ENCODE measurements at regions not wholly inside any gene's neighbourhood (a gene's known extent, or its start where the extent isn't known, plus 50 kb on each side); places are given as distances from the start of the nearest gene placed in this dataset.
A peak's percentile ranks its signal among the peaks of the same experiment; 100 is the strongest.

GRCh38 chr11:8800520-8801110 is 110.4 kb upstream of the AKIP1 start:
- no peak for DNase-seq

DNA sequence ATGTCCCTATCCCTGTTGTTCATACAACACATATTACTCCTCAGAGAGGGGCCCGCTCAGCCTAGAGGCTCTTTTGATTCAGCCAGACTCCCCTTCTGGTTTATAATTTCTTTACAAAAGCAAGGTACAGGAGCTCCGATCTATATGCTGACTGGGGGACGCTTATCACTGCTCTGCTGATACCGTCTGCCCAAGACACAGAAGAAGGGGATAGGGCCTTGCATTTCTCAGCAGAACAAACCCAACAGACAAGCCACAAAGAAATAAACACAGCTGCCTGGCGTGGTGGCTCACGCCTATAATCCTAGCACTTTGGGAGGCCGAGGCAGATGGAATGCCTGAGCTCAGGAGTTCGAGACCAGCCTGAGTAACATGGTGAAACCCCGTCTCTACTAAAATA is 109.9 kb upstream of the AKIP1 start:
- no peak for DNase-seq

DNA sequence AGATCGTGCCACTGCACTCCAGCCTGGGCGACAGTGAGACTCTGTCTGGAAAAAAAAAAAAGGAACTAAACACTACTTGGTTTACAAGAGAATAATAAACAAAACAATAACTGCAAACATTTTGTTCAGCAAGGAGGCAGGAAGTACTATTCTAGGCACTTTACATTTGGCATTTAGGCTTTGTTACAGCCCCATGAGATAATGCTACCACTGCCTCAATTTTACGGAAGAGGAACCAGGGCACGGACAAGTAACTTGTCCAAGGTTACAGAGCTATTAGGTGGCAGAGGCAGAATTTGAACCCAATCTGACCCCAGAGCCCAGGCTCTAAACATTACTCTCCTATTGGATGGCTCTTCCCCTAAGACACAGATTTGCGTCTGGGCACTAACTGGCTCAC is 108.7 kb upstream of the AKIP1 start:
- no peak for DNase-seq

DNA sequence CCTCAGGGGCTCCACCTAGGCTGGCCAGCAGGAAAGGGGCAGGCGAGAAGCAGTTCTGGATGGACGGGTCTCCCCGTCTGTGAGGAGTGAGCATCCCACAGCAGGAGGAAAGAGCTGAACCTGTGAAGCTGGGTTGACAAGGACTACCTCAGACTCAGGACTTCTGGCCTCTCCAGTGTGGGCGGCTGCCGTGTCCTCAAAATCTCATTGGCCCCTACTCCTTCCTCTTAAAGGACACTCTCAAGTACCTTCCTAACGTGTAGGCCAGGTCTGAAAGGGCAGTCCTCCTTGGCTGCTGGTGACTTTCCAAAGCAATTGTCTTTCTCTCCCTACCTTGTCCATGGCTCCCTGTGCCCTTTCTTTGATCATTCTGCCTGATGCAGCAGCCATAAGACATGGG is 107.0 kb upstream of the AKIP1 start:
- DNase-seq, result no peak

DNA sequence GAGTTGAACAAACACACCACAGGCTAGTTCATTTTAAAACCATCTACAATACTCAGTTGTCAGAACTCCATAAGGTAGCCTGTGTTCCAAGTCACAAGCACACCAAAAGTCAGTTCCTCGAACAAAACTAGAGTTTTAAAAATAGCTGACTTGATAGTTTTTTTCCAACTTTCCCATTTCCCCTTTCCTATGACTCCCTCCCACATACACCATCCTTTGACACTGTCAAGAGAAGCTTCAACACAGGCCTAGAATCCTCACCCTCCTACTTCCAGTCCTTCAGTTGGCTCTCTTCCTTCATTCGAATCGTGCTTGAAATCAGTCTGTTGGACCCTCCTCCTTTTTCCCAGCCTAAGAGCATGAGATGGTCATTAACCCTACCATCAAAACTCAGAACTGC is 105.7 kb upstream of the AKIP1 start:
- DNase-seq, result no peak

GRCh38 chr11:8806974-8807373 is 104.0 kb upstream of the AKIP1 start:
- DNase-seq, result no peak

DNA sequence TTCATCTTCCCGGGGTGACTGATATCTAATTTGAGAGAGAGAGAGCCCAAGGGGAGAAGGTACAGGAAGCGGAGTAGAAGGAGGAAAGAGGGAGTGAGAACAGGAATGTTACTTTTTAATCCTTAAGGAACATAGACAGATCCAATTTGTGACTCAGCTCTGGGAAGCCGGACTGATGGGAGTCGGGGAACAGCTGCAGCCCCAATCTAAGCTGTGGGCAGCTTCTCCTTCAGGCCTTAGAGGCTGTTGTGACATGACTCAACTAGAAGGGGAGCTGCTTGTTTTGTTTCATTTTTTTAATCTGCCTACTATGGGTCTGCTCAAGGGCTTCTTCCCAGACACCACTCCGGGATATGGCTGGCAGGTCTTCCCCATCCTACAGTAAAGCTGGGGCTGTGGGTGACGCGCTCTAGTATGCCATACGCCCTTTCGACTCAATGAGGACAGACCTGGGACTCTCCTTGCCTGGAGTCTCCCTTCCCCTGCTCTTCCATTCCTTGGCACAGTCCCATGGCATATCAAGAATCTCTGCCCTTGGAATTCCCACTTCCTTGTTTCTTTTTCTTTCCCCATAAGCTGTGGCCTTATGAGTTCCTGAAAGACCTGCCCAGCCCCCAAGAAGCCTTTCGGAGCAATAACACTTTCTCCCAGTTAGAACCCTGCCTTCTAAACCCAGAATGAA is 103.3 kb upstream of the AKIP1 start:
- DNase-seq, result no peak

DNA sequence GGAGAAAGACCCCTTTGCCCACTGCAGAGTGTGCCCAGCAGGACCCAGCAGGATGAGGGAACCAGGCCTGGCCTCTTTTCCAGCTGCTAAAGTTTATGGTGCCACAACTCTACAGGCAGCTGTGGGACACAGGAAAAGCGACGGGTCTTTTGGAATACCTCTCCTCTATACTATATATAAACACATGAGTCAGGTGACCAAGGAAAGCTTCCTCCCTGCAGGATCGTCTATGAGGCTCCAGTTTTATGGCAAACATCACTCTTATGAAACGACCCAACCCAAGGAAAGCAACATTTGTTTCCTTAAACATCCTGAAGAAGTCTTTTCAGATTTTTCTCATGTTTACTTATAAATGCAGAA is 102.8 kb upstream of the AKIP1 start:
- DNase-seq, result no peak

DNA sequence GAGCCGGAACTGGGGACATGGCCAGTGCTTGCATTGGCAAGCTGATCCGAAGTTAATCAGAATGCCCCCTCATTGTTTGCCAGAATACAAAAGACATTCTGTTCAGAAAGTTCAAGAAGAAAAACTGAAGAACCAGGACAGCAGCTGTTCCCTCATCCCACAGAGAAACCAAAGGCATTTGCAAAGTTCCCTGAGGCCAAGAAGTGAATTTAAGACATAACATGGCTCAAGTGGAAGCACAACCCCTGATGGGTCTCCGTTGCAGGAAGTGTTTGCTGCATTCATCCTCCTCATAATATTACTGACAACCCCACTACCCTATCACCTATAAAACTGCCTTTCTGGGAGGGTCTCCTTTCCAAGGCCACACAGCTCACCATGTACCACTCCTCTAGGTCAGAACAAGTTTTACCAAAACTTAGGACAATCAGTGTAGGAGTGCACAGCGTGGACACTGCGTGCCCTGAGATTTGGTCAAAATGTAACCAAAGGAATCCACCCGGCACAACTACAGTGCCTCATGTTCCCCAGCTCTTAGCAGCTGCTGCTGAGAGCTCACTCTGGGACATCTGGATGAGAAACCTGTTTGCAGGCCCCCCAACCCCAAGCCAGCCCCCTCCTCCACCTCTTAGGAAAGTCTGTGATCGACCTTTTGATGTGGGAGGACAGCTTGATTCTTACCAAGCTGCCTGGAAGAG is 101.6 kb upstream of the AKIP1 start:
- DNase-seq, result no peak

DNA sequence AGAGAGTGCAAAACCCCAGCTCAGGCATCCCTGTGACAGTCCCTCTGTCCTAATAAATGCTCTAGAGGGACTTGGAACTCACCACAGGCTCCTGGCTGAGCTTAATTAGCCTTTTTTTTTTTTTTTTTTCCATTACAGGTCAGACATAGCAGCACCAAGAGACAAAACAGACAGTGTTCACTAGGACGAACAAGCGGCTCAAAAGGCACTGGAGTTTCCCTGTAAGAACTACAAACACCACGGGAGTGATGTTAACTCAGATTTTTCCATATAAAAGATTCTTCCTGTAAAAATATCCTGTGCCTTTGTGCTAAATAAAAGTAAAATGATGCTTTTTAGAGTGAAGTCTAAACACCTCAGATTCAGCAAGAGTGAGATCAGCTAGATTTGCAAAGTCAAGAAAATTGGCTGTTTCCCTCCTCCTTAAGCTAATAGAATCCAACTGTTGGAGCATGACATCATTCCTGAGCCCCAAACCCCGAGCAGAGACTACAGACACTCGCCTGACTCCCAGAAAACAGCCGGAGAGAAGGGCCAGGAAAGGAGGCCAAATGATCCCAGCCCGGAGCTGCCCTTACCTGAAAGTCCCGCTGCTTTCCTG is 101.0 kb upstream of the AKIP1 start:
- DNase-seq, result no peak

- DNase-seq, result peak; percentile 6
These were observed 100.3 kb upstream of the AKIP1 start for GRCh38 chr11:8810540-8811301.

- DNase-seq, result no peak
These were observed 99.4 kb upstream of the AKIP1 start for GRCh38 chr11:8811571-8811970.

- no peak for DNase-seq
These were observed 98.6 kb upstream of the AKIP1 start for GRCh38 chr11:8812438-8812837.

- DNase-seq, result peak; percentile 75
These were observed 97.3 kb upstream of the AKIP1 start for GRCh38 chr11:8813658-8814057.

DNA sequence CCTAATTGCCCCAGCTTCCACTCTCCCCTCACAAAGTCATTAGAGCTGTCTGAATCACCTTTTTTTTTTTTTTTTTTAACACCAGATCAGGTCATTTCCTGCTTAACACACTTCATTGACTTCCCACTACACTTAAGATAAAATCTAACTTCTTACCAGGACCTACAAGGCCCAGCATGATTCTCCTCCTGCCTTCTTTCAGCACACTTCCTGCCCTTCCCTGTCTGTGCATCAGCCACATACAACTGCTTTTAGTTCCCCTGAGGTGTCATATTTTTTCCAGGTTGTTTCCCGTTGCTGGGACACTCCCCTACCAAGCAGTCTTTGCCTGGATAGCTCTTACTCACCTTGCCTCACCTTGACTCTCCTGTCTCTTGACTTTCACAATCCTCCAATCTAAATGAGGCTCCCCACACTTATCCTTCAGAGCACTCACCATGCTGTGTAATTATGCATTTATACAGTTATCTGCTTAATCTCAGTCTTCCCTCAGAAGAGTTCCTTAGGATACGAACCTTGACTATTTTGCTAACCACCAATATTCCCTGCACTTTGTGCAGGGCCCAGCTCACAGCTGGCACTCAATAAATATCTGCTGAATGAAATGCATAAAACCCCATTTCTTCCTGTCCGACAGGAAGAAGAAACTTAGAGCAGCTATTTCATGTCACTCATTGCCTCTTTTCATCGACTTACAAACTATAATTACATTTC is 96.6 kb upstream of the AKIP1 start:
- no peak for DNase-seq

DNA sequence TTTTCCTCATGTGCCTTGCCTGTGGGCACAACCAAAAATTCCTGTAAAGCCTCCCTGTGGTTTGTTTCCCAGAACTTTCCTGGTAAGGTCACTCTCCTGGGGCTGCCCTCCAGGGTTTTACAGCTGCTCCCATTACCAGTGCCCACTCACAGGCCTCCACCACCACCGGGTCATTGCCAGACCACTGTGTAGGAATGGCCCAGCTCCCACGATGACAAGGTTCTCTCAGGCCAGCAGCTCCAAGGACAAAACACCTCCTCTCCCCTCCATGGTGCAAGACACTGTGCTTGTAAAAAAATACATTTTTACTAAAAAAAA is 96.1 kb upstream of the AKIP1 start:
- DNase-seq, result no peak

- DNase-seq, result no peak
These were observed 92.6 kb upstream of the AKIP1 start for GRCh38 chr11:8818421-8818820.

GRCh38 chr11:8820401-8820800 is 90.6 kb upstream of the AKIP1 start:
- DNase-seq, result no peak

DNA sequence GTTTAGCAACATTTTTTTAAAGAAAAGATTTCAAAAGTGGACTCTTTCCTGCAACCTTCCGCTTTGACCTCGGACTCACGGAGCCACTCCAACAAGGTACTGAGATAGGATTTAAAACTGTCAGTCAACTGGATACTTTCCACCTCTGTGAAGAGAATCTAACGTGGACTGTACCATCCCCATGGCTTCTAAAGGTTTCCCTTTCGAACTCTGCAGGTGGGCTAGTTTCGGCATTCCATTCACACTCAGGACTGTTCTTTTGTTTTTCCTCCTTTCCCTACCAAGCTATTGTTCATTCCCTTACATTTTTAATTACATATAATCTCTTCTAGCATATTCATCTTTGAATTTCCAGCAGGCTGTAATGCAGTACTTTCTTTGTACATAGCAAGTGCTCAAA is 88.5 kb upstream of the AKIP1 start:
- no peak for DNase-seq

- DNase-seq, result no peak
These were observed 87.7 kb upstream of the AKIP1 start for GRCh38 chr11:8823174-8823742.

DNA sequence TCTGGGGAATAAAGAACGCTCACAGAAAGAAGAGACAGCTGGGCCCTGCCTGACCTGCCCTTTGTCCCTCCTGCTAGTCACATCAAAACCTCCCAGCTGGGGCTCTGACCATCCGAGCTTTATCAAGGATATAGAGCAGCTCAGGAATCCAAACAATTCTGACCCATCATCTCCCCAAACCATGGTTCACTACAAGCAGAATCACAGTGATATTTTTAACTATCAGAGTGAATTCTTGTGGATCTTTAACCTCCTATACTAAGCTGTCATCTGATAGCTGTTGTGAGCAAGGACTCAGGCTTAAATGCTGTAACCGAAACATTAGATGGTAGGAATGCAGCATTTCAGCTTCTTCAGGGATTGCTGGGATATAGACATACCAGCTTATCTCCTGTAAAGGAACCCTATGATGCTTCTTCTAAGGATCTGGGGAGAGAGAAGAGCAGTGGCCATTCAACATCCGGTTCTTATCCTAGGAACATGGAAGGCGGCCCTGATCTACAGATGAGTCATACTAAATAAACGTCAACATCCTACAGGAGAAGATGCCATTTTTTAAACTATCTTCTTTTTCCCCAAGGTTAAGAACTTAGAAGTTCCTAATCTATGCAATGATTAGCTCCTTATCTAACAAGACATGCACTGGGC is 84.7 kb upstream of the AKIP1 start:
- DNase-seq, result no peak

All from activated CD4-positive, alpha-beta T cell treated with anti-CD3 and anti-CD28 coated beads for 48 hours (primary cell).